ENCODE measurements at regions not wholly inside any gene's neighbourhood (a gene's known extent, or its start where the extent isn't known, plus 50 kb on each side); places are given as distances from the start of the nearest gene placed in this dataset.

DNA sequence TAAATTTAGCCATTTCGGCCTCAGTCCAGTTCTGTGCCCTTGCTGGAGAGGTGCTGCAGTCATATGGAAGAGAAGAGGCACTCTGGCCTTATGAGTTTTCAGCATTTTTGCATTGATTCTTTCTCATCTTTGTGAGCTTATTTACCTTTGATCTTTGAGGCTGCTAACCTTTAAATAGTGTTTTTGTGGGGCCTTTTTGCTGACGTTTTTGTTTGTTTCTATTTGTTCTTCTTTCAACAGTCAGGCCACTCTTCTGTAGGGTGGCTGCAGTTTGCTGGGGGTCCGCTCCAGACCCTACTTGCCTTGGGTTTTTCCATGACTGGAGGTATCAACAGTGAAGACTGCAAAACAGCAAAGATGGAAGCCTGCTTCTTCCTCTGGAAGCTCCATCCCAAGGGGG, 1951.7 kb upstream of the LRRTM1 start:
- H2BK15ac ChIP-seq (replicated peaks; ENCODE audit: low read depth) = no peak overlapping the region
- no peak overlapping the region for H3K4me2 ChIP-seq (ENCODE audit: low read length)
- no peaks in the 10 kb centered on the region for H3K36me3 ChIP-seq (ENCODE audit: control insufficient read depth, insufficient read depth, low read length)
- H2AK5ac ChIP-seq (ENCODE audit: low read length) = no peak overlapping the region
- no peaks in the 10 kb centered on the region for H3K27me3 ChIP-seq (ENCODE audit: insufficient read depth, low read length, poor library complexity)
- no peak overlapping the region for H3K56ac ChIP-seq (ENCODE audit: low read length)
- no peak overlapping the region for H3K4ac ChIP-seq (ENCODE audit: low read depth, low read length)
- DNase-seq = no peak
- no CpG with 5 or more reads among the region's 3 CpGs for WGBS (ENCODE audit: extremely low coverage, insufficient coverage, low lambda C conversion rate)
- no peak overlapping the region for H3K23ac ChIP-seq (ENCODE audit: low read length)
- no peak overlapping the region for H3K4me3 ChIP-seq (ENCODE audit: low read length)
- no peak overlapping the region for H2BK120ac ChIP-seq (ENCODE audit: low read depth, low read length)
- no peaks in the 10 kb centered on the region for H3K4me1 ChIP-seq (ENCODE audit: control insufficient read depth, low read depth, low read length)
- no peak overlapping the region for H3K27ac ChIP-seq (ENCODE audit: low read depth, low read length)
- H3K18ac ChIP-seq (ENCODE audit: low read length) = no peak overlapping the region
- no peak overlapping the region for H2BK5ac ChIP-seq (ENCODE audit: low read length)
- no peak overlapping the region for H3K9ac ChIP-seq (ENCODE audit: low read length)
- no peaks in the 10 kb centered on the region for H3K79me1 ChIP-seq (ENCODE audit: low read length)
- H4K8ac ChIP-seq (ENCODE audit: low read depth, low read length) = no peak overlapping the region
- H4K5ac ChIP-seq (ENCODE audit: low read length) = no peak overlapping the region
- no peaks in the 10 kb centered on the region for H3K79me2 ChIP-seq (ENCODE audit: control insufficient read depth, insufficient read depth, low read length)

DNA sequence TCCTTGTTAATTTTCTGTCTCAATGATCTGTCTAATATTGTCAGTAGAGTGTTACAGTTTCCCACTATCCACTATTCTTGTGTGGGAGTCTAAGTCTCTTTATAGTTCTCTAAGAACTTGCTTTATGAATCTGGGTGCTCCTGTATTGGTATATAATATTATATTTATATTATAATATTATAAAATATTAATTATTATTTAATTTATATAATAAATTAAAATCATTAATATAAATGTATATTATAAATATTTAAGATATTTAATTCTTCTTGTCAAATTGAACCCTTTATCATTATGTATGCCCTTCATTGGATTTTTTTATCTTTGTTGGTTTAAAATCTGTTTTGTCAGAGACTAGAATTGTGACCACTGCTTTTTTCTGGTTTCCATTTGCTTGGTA, 1950.2 kb upstream of the LRRTM1 start:
- H2BK120ac ChIP-seq (ENCODE audit: low read depth, low read length) = no peak overlapping the region

GRCh38 chr2:82246220-82246775, 1941.7 kb upstream of the LRRTM1 start:
- Histone ChIP-seq H3K4me1 (ENCODE audit: control insufficient read depth, low read depth, low read length) (peaks cover 4% of the 10 kb centered on the region), H3K9ac (ENCODE audit: low read length) (no peak overlapping the region), H3K18ac (ENCODE audit: low read length) (no peak overlapping the region), H4K8ac (ENCODE audit: low read depth, low read length) (no peak overlapping the region), H2BK120ac (ENCODE audit: low read depth, low read length) (no peak overlapping the region), H2BK15ac (replicated peaks; ENCODE audit: low read depth) (no peak overlapping the region), H3K56ac (ENCODE audit: low read length) (no peak overlapping the region), H2BK5ac (ENCODE audit: low read length) (no peak overlapping the region), H4K5ac (ENCODE audit: low read length) (no peak overlapping the region), H2AK5ac (ENCODE audit: low read length) (no peak overlapping the region), H3K36me3 (ENCODE audit: control insufficient read depth, insufficient read depth, low read length) (no peaks in the 10 kb centered on the region), H3K79me1 (ENCODE audit: low read length) (no peaks in the 10 kb centered on the region), H3K4me3 (ENCODE audit: low read length) (no peak overlapping the region), H3K23ac (ENCODE audit: low read length) (no peak overlapping the region), H3K27me3 (ENCODE audit: insufficient read depth, low read length, poor library complexity) (no peaks in the 10 kb centered on the region), H3K4ac (ENCODE audit: low read depth, low read length) (no peak overlapping the region), H3K4me2 (ENCODE audit: low read length) (no peak overlapping the region), H3K27ac (ENCODE audit: low read depth, low read length) (no peak overlapping the region), H3K79me2 (ENCODE audit: control insufficient read depth, insufficient read depth, low read length) (no peaks in the 10 kb centered on the region)
- no CpG with 5 or more reads among the region's 1 CpG for WGBS (ENCODE audit: extremely low coverage, insufficient coverage, low lambda C conversion rate)
- DNase-seq = no peak

More for the DNA sequence above, 1950.2 kb upstream of the LRRTM1 start:
- H4K8ac ChIP-seq (ENCODE audit: low read depth, low read length) = no peak overlapping the region
- no peak overlapping the region for H3K18ac ChIP-seq (ENCODE audit: low read length)
- H3K56ac ChIP-seq (ENCODE audit: low read length) = no peak overlapping the region
- no peak overlapping the region for H3K4me2 ChIP-seq (ENCODE audit: low read length)
- no peak overlapping the region for H3K4me3 ChIP-seq (ENCODE audit: low read length)
- no peak overlapping the region for H4K5ac ChIP-seq (ENCODE audit: low read length)
- H3K79me1 ChIP-seq (ENCODE audit: low read length) = no peaks in the 10 kb centered on the region
- no peak overlapping the region for H3K9ac ChIP-seq (ENCODE audit: low read length)
- H3K27me3 ChIP-seq (ENCODE audit: insufficient read depth, low read length, poor library complexity) = no peaks in the 10 kb centered on the region
- H3K4ac ChIP-seq (ENCODE audit: low read depth, low read length) = no peak overlapping the region
- no peak overlapping the region for H2BK5ac ChIP-seq (ENCODE audit: low read length)
- no peak overlapping the region for H2AK5ac ChIP-seq (ENCODE audit: low read length)
- no peaks in the 10 kb centered on the region for H3K36me3 ChIP-seq (ENCODE audit: control insufficient read depth, insufficient read depth, low read length)
- H3K23ac ChIP-seq (ENCODE audit: low read length) = no peak overlapping the region
- DNase-seq = no peak
- no peaks in the 10 kb centered on the region for H3K79me2 ChIP-seq (ENCODE audit: control insufficient read depth, insufficient read depth, low read length)
- no peak overlapping the region for H2BK15ac ChIP-seq (replicated peaks; ENCODE audit: low read depth)
- no peak overlapping the region for H3K27ac ChIP-seq (ENCODE audit: low read depth, low read length)
- no peaks in the 10 kb centered on the region for H3K4me1 ChIP-seq (ENCODE audit: control insufficient read depth, low read depth, low read length)

DNA sequence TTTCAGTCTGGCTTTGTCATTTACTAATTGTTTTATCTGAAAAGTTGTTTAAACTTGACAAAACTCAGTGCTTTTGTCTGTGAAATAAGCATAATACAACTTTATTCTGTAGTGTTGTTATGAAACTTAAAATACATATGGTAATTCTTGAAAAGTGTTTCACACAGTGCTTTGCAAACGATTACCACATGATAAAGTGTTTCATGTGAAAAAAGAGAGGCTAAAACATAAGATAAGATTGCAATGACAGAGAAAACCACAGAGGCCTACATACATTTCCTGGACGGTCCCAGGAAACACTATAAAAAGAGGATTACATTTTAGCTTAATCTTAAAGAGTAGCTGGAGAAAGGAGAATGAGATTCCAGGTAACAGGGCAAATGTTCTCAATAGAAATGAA, 1934.6 kb upstream of the LRRTM1 start:
- WGBS (ENCODE audit: extremely low coverage, insufficient coverage, low lambda C conversion rate) = no CpG with 5 or more reads among the region's 2 CpGs
- Histone ChIP-seq H2BK120ac (ENCODE audit: low read depth, low read length) (no peak overlapping the region), H3K27me3 (ENCODE audit: insufficient read depth, low read length, poor library complexity) (no peaks in the 10 kb centered on the region), H3K56ac (ENCODE audit: low read length) (no peak overlapping the region), H2BK5ac (ENCODE audit: low read length) (no peak overlapping the region), H3K27ac (ENCODE audit: low read depth, low read length) (no peak overlapping the region), H3K79me2 (ENCODE audit: control insufficient read depth, insufficient read depth, low read length) (no peaks in the 10 kb centered on the region), H3K36me3 (ENCODE audit: control insufficient read depth, insufficient read depth, low read length) (no peaks in the 10 kb centered on the region), H3K9ac (ENCODE audit: low read length) (no peak overlapping the region), H3K4me2 (ENCODE audit: low read length) (no peak overlapping the region), H3K4ac (ENCODE audit: low read depth, low read length) (no peak overlapping the region), H4K8ac (ENCODE audit: low read depth, low read length) (no peak overlapping the region), H3K4me1 (ENCODE audit: control insufficient read depth, low read depth, low read length) (no peaks in the 10 kb centered on the region), H4K5ac (ENCODE audit: low read length) (no peak overlapping the region), H2BK15ac (replicated peaks; ENCODE audit: low read depth) (no peak overlapping the region), H3K4me3 (ENCODE audit: low read length) (no peak overlapping the region), H3K23ac (ENCODE audit: low read length) (no peak overlapping the region), H3K79me1 (ENCODE audit: low read length) (no peaks in the 10 kb centered on the region), H2AK5ac (ENCODE audit: low read length) (no peak overlapping the region), H3K18ac (ENCODE audit: low read length) (no peak overlapping the region)
- DNase-seq = no peak

- Histone ChIP-seq H3K4ac (ENCODE audit: low read depth, low read length) (no peak overlapping the region), H3K79me2 (ENCODE audit: control insufficient read depth, insufficient read depth, low read length) (no peaks in the 10 kb centered on the region), H3K18ac (ENCODE audit: low read length) (no peak overlapping the region), H3K79me1 (ENCODE audit: low read length) (no peaks in the 10 kb centered on the region), H3K56ac (ENCODE audit: low read length) (no peak overlapping the region), H3K4me2 (ENCODE audit: low read length) (no peak overlapping the region), H3K27me3 (ENCODE audit: insufficient read depth, low read length, poor library complexity) (no peaks in the 10 kb centered on the region), H3K36me3 (ENCODE audit: control insufficient read depth, insufficient read depth, low read length) (no peaks in the 10 kb centered on the region), H3K9ac (ENCODE audit: low read length) (no peak overlapping the region), H2AK5ac (ENCODE audit: low read length) (no peak overlapping the region), H3K27ac (ENCODE audit: low read depth, low read length) (no peak overlapping the region), H2BK5ac (ENCODE audit: low read length) (no peak overlapping the region), H4K5ac (ENCODE audit: low read length) (no peak overlapping the region), H3K4me3 (ENCODE audit: low read length) (no peak overlapping the region), H4K8ac (ENCODE audit: low read depth, low read length) (no peak overlapping the region), H3K23ac (ENCODE audit: low read length) (no peak overlapping the region), H2BK15ac (replicated peaks; ENCODE audit: low read depth) (no peak overlapping the region), H3K4me1 (ENCODE audit: control insufficient read depth, low read depth, low read length) (no peaks in the 10 kb centered on the region), H2BK120ac (ENCODE audit: low read depth, low read length) (no peak overlapping the region)
- DNase-seq = no peak
Measured at GRCh38 chr2:82237994-82238662, 1933.6 kb upstream of the LRRTM1 start.

GRCh38 chr2:82234283-82234874, 1929.8 kb upstream of the LRRTM1 start:
- Histone ChIP-seq H2BK15ac (replicated peaks; ENCODE audit: low read depth) (no peak overlapping the region), H3K79me2 (ENCODE audit: control insufficient read depth, insufficient read depth, low read length) (no peaks in the 10 kb centered on the region), H4K5ac (ENCODE audit: low read length) (no peak overlapping the region), H3K56ac (ENCODE audit: low read length) (no peak overlapping the region), H2AK5ac (ENCODE audit: low read length) (no peak overlapping the region), H4K8ac (ENCODE audit: low read depth, low read length) (no peak overlapping the region), H3K27me3 (ENCODE audit: insufficient read depth, low read length, poor library complexity) (no peaks in the 10 kb centered on the region), H3K4ac (ENCODE audit: low read depth, low read length) (no peak overlapping the region), H3K36me3 (ENCODE audit: control insufficient read depth, insufficient read depth, low read length) (no peaks in the 10 kb centered on the region), H3K4me3 (ENCODE audit: low read length) (no peak overlapping the region), H2BK5ac (ENCODE audit: low read length) (no peak overlapping the region), H3K27ac (ENCODE audit: low read depth, low read length) (no peak overlapping the region), H3K9ac (ENCODE audit: low read length) (no peak overlapping the region), H2BK120ac (ENCODE audit: low read depth, low read length) (no peak overlapping the region), H3K79me1 (ENCODE audit: low read length) (no peaks in the 10 kb centered on the region), H3K23ac (ENCODE audit: low read length) (no peak overlapping the region), H3K18ac (ENCODE audit: low read length) (no peak overlapping the region), H3K4me2 (ENCODE audit: low read length) (no peak overlapping the region), H3K4me1 (ENCODE audit: control insufficient read depth, low read depth, low read length) (no peaks in the 10 kb centered on the region)
- DNase-seq = no peak
- no CpG with 5 or more reads among the region's 8 CpGs for WGBS (ENCODE audit: extremely low coverage, insufficient coverage, low lambda C conversion rate)

Measured in mesendoderm (in vitro differentiated cells).